ENCODE measurements at regions not wholly inside any gene's neighbourhood (a gene's known extent, or its start where the extent isn't known, plus 50 kb on each side); places are given as distances from the start of the nearest gene placed in this dataset.
A peak's percentile ranks its signal among the peaks of the same experiment; 100 is the strongest.
"Not testable (repeated sequence)": the region's sequence is repeated elsewhere in the genome, so short reads cannot be mapped to it uniquely, and the experiment has no call there.

DNA sequence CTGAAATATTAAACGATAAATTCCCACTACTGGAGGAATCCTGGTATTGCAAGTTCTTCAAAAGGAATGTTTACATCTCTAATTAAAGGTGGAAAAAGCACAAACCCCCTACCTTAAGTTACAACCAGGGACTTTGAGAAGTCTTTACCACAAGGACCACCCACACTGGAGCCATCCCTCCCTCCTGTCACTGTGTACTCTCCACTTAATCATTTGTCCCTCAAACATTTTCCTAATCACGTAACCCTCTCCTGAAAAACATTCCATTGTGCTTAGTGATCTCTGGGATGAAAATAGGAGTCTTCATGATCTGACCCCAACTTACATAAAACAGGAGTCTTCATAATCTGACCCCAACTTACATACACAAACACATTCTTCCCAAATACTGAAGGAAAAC, 85.7 kb downstream of the SUCLG1 start:
- no peak for DNase-seq

DNA sequence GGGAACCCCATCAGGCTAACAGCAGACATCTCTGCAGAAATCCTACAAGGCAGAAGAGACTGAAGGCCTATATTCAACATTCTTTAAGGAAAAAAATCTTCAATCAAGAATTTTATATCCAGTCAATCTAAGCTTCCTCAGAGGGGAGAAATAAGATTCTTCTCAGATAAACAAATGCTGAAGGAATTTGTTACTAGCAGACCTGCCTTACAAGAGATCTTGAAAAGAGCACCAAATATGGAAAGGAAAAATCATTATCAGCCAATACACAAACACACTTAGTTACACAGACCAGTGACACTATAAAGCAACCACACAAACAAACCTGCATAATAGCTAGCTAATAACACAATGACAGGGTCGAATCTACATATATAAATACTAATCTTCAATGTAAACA, 96.5 kb downstream of the SUCLG1 start:
- no peak for DNase-seq

- DNase-seq, result no peak
These were observed 121.0 kb downstream of the SUCLG1 start for GRCh38 chr2:84338069-84338468.

- no peak for DNase-seq
These were observed 131.3 kb downstream of the SUCLG1 start for GRCh38 chr2:84327645-84328249.

- DNase-seq, result no peak
These were observed 132.1 kb downstream of the SUCLG1 start for GRCh38 chr2:84326831-84327432.

GRCh38 chr2:84323890-84324289, 135.2 kb downstream of the SUCLG1 start:
- no peak for DNase-seq

DNA sequence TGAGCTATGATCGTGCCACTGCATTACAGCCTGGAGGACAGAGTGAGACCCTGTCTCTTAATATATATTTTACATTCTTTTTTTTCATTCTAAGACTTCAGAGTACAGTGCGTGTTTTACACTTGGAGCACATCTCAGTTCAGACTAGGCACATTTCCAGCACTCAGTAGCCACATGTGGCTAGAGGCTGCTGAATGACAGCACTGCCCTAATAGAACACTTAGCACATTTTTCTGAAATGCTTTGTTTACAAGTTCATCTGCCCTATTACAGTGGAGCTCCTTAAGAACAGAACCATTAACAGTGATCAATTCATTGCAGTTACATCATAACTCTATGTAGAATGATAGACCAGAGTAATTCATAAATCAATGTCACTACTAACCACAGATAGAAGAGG, 138.1 kb downstream of the SUCLG1 start:
- DNase-seq, result no peak

DNA sequence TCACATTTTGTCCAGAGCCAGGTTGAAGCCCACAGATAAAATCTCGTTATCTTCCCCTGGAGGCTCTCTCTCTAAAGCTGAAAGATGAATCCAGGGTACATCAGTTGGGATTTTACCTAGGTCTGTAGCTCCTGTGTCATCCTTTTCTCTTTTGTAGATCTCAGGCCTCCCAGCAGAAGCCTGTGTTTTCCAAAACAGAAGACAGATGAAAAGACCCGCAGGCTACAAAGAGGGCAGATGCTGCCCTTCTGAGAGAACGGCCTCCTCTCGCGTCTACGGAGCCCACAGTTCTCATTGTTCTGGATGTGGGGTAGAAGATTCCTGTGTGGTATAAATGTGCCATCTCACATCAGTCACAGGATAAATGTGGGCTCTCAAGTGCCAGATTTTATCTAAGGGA, 139.5 kb downstream of the SUCLG1 start:
- no peak for DNase-seq

DNA sequence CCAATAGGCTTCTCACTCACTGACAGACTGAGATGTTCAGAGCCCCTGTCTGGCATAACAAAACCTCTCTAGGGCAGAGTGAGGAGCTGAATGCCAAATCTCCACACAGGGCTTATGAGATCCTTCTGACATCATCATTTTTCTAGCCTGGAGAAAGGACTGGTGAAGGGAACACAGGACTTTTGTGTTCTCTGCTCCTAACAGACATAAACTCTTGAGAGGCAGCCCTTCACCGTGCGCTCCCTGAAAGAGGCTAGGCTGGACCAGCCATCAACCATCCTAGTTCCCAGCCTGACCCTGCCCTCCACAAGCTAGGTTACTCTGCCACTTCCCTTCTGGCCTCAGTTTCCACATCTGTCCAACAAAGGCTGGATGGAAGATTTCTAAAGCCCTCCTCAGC, 141.9 kb downstream of the SUCLG1 start:
- no peak for DNase-seq

DNA sequence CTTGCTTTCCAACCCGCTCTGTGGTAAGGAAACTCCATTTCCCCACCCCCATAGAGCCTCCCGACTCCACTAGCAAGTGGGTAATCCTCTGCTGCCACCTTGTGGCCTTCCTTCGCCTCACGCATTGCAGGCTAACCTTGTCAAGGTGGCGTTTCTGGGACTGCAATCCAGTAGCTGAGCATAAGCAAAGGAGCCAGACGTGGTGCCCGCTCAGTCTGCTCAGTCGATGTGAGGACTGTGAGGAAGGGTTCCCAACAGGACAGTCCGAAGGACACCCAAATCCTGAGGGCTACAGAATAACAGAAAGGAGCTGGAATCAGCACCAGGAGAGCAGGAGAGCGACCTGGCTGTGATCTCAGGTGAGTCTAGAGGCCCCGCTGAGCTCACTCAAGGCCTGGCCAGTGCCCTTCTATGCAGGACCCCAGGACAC, 144.2 kb downstream of the SUCLG1 start:
- peak in 50 of 51 donors; percentile 1 to 85 (median 60) for DNase-seq

- DNase-seq, result no peak
These were observed 144.8 kb downstream of the SUCLG1 start for GRCh38 chr2:84314250-84314649.

GRCh38 chr2:84309281-84309680, 149.8 kb downstream of the SUCLG1 start:
- DNase-seq, result no peak

- DNase-seq, result no peak
These were observed 152.7 kb downstream of the SUCLG1 start for GRCh38 chr2:84306361-84306760.

DNA sequence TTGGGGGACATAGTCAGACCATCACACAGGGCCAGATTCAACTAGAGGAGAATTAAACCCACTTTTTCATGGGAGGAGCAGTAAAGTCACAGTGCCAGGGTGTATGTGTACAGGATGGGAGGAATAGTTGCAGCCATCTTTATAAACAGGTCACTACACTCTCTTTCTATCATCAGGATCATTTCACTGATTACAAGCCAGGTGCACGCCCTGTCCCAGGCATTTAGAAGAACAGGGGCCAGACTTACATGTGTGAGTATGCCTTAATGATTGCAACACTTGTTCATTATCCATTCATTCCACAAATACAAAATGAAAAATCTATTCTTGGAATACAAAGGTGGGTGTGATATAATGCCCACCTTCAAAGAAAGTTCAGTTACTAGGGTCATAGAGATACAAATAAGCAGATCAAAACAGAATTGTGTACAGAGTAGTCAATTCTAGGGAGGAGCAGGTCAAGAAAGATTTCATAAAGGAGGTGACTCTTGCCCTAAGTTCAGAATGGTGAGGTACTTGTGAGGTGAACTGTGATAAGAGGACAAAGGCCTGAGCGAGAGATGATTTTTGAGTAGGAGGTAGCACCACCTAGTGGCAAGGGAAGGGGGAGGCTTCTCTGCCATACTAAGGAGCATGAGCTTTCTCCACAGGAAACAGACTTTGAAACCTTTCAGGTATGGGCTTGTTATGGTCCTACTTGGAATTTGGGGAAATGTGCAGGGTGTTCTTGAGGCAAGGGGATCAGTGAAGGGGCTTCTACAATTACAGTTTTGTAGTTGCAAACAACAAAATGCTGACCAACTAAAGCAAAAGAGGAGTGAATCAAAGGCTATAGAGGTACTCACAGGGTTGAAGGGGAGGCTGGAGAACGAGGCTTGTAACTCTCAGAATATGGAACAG, 156.3 kb downstream of the SUCLG1 start:
- peak in 26 of 51 donors; percentile 1 to 73 (median 22) for DNase-seq

DNA sequence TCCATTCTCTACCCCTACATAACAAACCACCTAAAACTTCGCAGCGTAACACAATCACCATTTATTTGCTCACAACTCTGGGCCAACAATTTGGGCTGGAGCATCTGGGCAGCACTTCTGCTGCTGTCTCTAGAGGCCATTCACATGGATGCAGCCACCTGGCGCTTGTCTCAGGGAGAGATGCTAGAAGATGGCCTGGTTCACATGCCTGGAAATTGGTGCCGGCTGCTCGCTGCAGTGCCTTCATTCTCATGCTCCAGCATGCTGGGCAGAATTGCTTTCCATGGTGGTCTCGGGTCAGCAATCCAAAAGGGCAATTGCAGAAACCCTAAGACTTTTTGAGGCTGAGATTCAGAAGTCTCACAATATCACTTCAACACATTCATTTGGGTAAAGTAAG, 157.4 kb downstream of the SUCLG1 start:
- DNase-seq, result no peak

GRCh38 chr2:84300696-84301029, 158.4 kb downstream of the SUCLG1 start:
- DNase-seq, result no peak

DNA sequence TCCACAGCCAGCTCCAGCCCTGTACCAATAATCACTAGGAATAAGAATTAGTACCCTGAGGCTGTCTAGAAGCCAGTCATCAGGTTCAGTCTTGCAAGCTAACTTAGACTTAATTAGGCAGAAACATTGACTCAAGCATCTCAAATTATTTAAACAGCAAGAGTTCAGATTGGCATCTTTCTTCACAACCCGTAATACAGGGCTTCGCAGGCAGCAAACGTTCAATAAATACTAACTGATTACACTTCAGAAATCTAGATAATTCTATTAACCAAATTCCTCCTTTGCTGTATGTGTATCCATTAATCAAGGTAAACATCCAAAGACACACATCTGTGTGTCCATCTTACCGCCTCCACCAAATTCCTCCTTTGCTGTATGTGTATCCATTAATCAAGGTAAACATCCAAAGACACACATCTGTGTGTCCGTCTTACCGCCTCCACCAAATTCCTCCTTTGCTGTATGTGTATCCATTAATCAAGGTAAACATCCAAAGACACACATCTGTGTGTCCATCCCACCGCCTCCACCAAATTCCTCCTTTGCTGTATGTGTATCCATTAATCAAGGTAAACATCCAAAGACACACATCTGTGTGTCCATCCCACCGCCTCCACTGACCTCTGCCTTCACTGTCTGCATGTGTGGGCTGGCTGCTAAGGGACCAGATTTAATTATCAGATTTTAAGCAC, 158.9 kb downstream of the SUCLG1 start:
- DNase-seq, result not testable (repeated sequence)

DNA sequence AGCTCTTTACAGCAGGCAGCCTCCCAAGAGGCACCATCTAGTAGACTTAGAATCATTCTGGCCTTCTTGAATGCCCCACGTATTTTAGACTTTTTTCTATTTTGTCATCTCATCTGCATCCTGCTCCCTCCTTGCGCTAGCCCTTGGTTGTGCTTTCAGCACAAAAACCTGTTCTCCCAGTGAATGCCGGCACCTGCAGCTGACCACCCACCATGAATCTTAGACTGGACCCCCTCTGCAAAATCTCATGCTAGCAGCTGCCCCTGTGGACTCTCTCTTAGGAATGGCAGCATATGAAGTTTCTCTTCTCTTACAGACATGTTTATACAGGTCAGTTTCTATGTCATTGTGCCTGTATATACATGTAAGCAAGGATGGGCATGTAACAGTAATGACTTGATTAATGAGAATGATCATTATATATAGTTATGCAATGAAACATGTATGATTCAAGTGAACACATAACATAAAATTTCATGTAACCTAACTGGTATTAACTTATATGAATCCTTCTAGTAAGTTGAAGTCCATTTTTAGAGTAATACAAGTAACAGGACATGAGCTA, 159.8 kb downstream of the SUCLG1 start:
- DNase-seq, result no peak

DNA sequence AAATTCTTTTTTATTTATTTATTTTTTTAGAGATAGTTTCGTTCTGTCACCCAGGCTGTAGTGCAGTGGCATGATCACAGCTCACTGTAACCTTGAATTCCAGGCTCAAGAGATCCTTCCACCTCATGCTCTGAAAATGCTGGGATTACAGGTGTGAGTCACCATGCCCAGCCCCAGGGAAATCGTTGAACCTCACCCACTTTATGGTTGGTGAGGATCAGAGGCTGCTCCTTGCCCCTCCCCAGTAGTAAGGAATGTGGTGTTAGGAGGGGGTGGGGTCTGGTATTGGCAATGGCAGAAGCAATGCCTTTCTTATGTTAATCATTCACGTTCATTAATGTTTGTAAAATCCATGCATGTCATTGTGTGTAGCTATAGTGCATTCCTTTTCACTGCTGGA, 161.9 kb downstream of the SUCLG1 start:
- no peak for DNase-seq

GRCh38 chr2:84293791-84294380, 165.2 kb downstream of the SUCLG1 start:
- no peak for DNase-seq

DNA sequence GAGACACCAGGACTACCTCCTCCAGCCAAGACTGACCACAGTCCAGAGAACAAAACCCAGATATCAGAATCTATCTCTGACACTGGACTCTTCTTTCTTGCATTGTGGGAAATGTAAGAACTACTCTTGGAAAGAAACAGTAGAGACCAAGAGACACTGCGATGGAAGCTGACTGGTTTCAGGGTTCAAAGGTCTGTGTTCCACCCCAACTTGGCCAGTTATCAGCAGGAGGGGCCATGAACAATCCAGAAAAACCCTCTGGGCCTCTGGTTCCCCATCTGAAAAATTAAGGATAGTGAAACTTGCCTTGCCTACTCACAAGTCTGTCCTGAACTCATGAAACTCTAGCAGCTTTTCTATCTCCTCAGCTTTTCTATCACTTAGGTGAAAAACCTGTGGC, 166.5 kb downstream of the SUCLG1 start:
- DNase-seq, result no peak

All from hypothalamus (tissue), 51 donors.